Smooth muscle cell (in vitro differentiated cells): ENCODE measurements at regions not wholly inside any gene's neighbourhood (a gene's known extent, or its start where the extent isn't known, plus 50 kb on each side); places are given as distances from the start of the nearest gene placed in this dataset.

Source experiments
- DNase-seq: peaks from one replicate; lab custom pipeline; 2025; ENCODE audit not compliant: unreplicated experiment; lab: John Stamatoyannopoulos, UW
- H2AFZ ChIP-seq: fragments of 200-600 bp; sonication (generic); 2 replicates; pipeline ENCODE4 v1.6.0; 2016; ENCODE audit warnings: antibody characterized with exemption, low read depth, mild to moderate bottlenecking
- H3F3A ChIP-seq: fragments of 200-600 bp; sonication (generic); 2 replicates; pipeline ENCODE4 v1.6.0; 2017; ENCODE audit warnings: antibody characterized with exemption, low read depth
- H3K27ac ChIP-seq: fragments of 200-600 bp; sonication (generic); 2 replicates; pipeline ENCODE4 v1.5.1; 2016; ENCODE audit warnings: low read depth, mild to moderate bottlenecking
- H3K27me3 ChIP-seq: fragments of 200-600 bp; sonication (generic); 2 replicates; pipeline ENCODE4 v1.6.1; 2016; ENCODE audit warnings: low read depth, mild to moderate bottlenecking
- H3K36me3 ChIP-seq: fragments of 200-600 bp; sonication (generic); 2 replicates; pipeline ENCODE4 v1.5.1; 2016; ENCODE audit warnings: low read depth
- H3K4me1 ChIP-seq: fragments of 200-600 bp; sonication (generic); 2 replicates; pipeline ENCODE4 v1.5.1; 2016; ENCODE audit warnings: low read depth
- H3K4me2 ChIP-seq: fragments of 200-600 bp; sonication (generic); 2 replicates; pipeline ENCODE4 v1.6.0; 2016; ENCODE audit warnings: mild to moderate bottlenecking
- H3K4me3 ChIP-seq: fragments of 200-600 bp; sonication (generic); 2 replicates; pipeline ENCODE4 v1.5.1; 2016; ENCODE audit warnings: mild to moderate bottlenecking
- H3K79me2 ChIP-seq: fragments of 200-600 bp; sonication (generic); 2 replicates; pipeline ENCODE4 v1.6.0; 2016; ENCODE audit warnings: low read depth, mild to moderate bottlenecking
- H3K9ac ChIP-seq: fragments of 200-600 bp; sonication (generic); 2 replicates; pipeline ENCODE4 v1.6.0; 2016; ENCODE audit warnings: low read depth
- H3K9me3 ChIP-seq: fragments of 200-600 bp; sonication (generic); replicated peaks from 2 replicates; pipeline ENCODE4 v1.5.1; 2016; ENCODE audit warnings: low read depth
- H4K20me1 ChIP-seq: fragments of 200-600 bp; sonication (generic); 2 replicates; pipeline ENCODE4 v1.6.0; 2016; ENCODE audit warnings: low read depth
- CTCF ChIP-seq: fragments of 200-600 bp; sonication (generic); IDR thresholded peaks from 2 replicates; pipeline ENCODE4 v1.5.1; 2017; ENCODE audit warnings: borderline replicate concordance, mild to moderate bottlenecking, antibody characterized with exemption; ENCODE audit not compliant: insufficient read depth, poor library complexity, severe bottlenecking
- whole genome bisulfite sequencing: methylation state at CpG from one replicate; pipeline ENCODE4 v1.1.7; 2016; ENCODE audit warnings: low lambda C conversion rate; 5-methylcytosine and 5-hydroxymethylcytosine counted together

DNA sequence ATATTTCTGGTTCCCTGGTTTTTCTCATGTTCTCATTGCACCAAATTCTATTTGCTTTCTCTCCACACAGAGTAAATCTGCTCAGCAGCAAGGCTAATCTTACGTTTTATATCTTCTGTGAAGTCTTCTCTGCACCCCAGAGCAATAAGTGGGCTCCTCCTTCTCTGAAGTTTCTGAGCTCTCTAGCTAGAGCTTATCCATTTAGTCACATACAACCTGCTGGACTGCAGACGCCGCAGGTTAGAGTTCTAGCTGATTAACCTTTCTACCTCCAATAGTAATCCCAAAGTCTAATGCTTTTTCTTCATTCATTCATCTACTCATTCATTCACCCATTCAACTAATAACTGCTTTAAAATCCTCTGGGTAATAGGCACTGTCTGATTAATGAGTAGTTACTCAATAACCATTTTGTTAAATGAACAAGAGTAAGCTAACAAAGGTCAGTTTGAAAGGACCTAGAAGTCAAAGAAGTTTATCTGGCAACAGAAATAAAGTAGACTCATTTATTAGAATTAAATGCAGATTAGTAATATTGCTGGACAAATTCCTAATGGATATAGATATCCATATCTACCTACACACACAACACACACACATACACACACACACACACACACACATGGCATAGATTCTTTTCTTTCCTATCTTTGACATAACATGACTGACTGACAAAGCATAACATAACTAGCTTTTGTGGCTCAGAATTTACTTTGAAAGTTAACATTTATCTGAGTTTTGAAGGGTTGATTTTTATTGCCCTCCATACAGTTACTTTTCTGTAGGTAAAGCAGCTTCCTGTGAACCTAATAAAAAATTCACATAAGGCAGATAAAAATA is 984.6 kb upstream of the SEMA6A start:
- Histone ChIP-seq H3K4me2 (no peak overlapping the region), H3K36me3 (no peaks in the 10 kb centered on the region), H3K9me3 (no peaks in the 10 kb centered on the region), H4K20me1 (no peaks in the 10 kb centered on the region), H3K9ac (no peak overlapping the region), H3K27me3 (no peaks in the 10 kb centered on the region), H3K79me2 (no peaks in the 10 kb centered on the region), H3K4me1 (no peaks in the 10 kb centered on the region), H3K4me3 (no peak overlapping the region), H3F3A (no peaks in the 10 kb centered on the region), H2AFZ (no peak overlapping the region), H3K27ac (no peak overlapping the region)
- WGBS = 87% methylated on average over 3 of the region's 3 CpGs
- TF ChIP-seq CTCF = no peak
- DNase-seq = no peak

DNA sequence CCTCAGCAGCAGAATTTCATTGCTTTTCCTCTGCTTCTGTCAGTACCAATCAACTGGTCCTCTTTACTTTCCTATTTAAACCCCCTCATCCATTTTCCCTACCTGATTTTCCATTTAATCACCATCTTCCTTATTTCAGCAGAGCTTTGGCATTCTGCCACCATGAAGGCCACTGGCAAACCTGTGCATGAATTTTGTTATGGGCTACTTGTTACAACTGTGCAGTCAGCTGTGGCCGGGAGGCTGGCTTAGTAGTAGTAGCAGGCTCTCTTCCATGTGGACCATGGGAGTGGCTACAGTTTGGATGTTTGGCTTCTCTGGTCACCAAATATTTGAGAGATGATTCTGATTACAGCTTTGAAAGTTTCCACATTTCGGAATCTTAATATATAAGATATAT is 976.6 kb upstream of the SEMA6A start:
- no peaks in the 10 kb centered on the region for H4K20me1 ChIP-seq
- TF ChIP-seq CTCF = no peak
- H3K27me3 ChIP-seq = no peaks in the 10 kb centered on the region
- H3F3A ChIP-seq = no peaks in the 10 kb centered on the region
- no peak overlapping the region for H3K4me2 ChIP-seq
- H3K9ac ChIP-seq = no peak overlapping the region
- no peaks in the 10 kb centered on the region for H3K4me1 ChIP-seq
- no peak for DNase-seq
- H3K27ac ChIP-seq = no peak overlapping the region
- no peaks in the 10 kb centered on the region for H3K9me3 ChIP-seq
- no peak overlapping the region for H2AFZ ChIP-seq
- H3K4me3 ChIP-seq = no peak overlapping the region
- no peaks in the 10 kb centered on the region for H3K79me2 ChIP-seq
- no peaks in the 10 kb centered on the region for H3K36me3 ChIP-seq
- WGBS = 86% methylated on average over 2 of the region's 2 CpGs

DNA sequence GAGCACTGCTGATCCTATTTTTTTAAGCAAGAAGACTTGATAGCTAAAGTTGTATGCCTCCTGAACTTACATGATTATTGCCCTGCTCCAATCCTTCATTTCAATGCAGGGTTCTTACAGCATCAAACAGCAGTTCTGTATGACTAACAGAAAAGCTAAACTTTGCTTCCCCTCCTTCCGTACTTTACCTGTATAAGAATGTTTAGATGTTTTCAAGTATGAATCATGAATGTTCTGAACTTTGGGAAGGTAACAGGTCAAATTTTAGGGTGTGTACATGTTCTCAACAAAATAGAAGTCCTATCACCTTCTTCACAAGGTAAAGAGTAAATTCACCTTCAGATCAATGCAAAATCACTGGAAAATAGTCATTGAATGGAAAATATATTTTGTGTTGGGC is 972.6 kb upstream of the SEMA6A start:
- Histone ChIP-seq H4K20me1 (no peaks in the 10 kb centered on the region), H3K4me3 (no peak overlapping the region), H3F3A (no peaks in the 10 kb centered on the region), H3K9me3 (no peaks in the 10 kb centered on the region), H3K79me2 (no peaks in the 10 kb centered on the region), H3K4me2 (no peak overlapping the region), H3K27ac (no peak overlapping the region), H3K9ac (no peak overlapping the region), H3K4me1 (no peaks in the 10 kb centered on the region), H3K27me3 (no peaks in the 10 kb centered on the region), H2AFZ (no peak overlapping the region), H3K36me3 (no peaks in the 10 kb centered on the region)
- 88% methylated on average over 1 of the region's 1 CpG for WGBS
- DNase-seq = no peak
- TF ChIP-seq CTCF = no peak

DNA sequence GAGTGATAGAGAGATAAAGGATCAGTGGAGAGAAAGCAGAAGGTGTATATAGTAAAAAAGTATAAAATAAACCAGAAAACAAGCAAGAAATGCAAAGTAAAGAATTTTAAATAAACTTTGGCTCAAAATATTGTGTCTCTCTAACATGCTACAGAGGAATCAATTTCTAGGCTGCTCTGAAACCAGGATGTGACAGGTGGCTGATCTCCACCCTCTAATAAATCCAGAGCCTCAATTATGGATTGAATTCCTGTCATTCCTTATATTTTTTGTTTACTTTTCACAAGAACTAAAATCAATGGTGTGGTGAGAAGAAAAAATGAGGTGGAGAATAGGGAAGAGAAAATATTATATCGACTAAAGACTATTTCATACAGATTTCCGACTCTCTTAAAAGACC is 965.1 kb upstream of the SEMA6A start:
- no peak overlapping the region for H3K4me3 ChIP-seq
- no peaks in the 10 kb centered on the region for H3K4me1 ChIP-seq
- DNase-seq = no peak
- no peaks in the 10 kb centered on the region for H3K27me3 ChIP-seq
- no peaks in the 10 kb centered on the region for H3F3A ChIP-seq
- no peak overlapping the region for H3K9ac ChIP-seq
- no peaks in the 10 kb centered on the region for H3K9me3 ChIP-seq
- no peaks in the 10 kb centered on the region for H3K79me2 ChIP-seq
- no peak overlapping the region for H3K4me2 ChIP-seq
- WGBS = 93% methylated on average over 2 of the region's 2 CpGs
- H2AFZ ChIP-seq = no peak overlapping the region
- no peaks in the 10 kb centered on the region for H3K36me3 ChIP-seq
- no peak overlapping the region for H3K27ac ChIP-seq
- TF ChIP-seq CTCF = no peak
- no peaks in the 10 kb centered on the region for H4K20me1 ChIP-seq
